HG02885 (cell line): ENCODE measurements at regions not wholly inside any gene's neighbourhood (a gene's known extent, or its start where the extent isn't known, plus 50 kb on each side); places are given as distances from the start of the nearest gene placed in this dataset.

ENCODE experiments used
- ATAC-seq: cut with Tn5 transposase; IDR thresholded peaks from one replicate; pipeline ENCODE4 v1.9.1; 2021; ENCODE audit warnings: mild to moderate bottlenecking; ENCODE audit not compliant: unreplicated experiment, poor library complexity

DNA sequence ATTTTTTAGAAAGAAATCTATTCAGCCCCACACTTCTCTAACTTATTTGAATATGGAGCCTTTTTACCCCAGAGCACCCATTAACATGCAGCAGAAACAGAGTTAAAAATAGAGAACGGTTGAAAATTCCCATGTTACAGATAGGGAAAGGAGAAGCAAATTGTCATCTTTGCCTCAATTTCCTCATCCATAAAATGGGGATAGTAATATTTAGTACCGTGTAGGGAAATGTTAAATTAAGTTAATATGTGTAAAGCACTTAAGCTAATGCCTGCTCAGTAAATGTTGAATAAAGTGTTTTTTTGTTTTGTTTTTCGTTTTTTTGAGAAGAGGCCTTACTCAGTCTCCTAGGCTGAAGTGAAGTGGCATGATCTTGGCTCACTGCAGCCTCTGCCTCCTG lies 50.3 kb downstream of the NAV1 start:
- ATAC-seq = no peak

DNA sequence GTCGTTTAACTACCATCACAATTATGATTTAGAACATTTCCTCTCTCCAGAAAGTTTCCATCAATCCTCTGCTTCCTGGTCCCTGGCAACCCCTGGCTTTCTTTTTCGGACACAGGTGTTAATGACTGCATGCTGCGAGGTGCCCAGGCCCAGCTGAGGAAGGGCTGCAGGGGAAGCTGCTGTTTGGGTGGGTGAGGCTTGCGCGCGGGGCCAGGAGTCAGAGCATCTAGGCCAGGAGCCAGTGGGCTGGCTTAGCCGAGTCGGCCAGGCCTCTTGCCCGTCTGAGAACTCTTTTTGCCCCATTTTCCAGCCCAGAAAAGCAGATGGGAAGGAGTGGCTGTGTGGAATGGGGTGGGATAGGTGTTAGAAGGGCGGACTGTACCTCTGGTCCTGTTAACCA lies 51.5 kb downstream of the NAV1 start:
- ATAC-seq = no peak

DNA sequence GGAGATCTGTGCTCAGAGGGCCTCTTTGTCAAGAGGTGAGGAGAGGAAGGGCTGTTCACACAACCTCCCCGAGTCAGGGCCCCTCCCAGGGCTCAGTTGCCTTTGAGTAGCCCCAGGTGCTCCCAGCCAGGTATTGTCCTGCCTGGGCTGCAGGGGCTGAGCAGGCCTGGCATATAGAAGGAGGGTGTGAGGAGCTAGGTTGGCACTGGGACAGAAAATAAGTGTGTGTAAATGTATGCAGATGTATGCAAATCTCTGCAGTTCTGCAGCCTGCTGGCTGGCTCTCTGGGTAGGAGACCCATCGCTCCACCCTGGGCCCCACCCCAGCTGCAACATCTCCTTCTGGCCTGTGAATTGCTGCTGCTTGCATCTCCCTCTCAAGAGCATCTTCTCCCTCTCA lies 52.4 kb downstream of the NAV1 start:
- no peak for ATAC-seq

DNA sequence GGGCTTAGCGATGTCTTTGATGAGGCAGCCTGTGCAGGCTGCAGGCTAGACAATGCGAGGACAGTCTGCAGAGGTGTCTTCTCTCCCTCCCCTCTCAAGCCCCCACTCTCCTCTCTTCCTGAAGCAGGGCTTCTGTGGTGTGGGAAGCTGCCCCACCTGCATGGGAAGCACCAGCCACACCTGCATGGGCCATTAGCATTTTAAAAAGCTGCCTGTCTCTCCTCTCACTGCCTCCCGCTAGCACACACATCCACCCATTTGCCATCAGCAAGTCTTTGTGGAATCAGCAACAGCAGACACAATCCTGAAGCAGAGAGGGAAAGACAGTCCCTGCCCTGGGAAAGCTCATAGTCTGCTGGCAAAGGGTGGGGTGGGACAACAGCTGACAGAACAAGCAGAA lies 53.1 kb downstream of the NAV1 start:
- ATAC-seq = no peak

DNA sequence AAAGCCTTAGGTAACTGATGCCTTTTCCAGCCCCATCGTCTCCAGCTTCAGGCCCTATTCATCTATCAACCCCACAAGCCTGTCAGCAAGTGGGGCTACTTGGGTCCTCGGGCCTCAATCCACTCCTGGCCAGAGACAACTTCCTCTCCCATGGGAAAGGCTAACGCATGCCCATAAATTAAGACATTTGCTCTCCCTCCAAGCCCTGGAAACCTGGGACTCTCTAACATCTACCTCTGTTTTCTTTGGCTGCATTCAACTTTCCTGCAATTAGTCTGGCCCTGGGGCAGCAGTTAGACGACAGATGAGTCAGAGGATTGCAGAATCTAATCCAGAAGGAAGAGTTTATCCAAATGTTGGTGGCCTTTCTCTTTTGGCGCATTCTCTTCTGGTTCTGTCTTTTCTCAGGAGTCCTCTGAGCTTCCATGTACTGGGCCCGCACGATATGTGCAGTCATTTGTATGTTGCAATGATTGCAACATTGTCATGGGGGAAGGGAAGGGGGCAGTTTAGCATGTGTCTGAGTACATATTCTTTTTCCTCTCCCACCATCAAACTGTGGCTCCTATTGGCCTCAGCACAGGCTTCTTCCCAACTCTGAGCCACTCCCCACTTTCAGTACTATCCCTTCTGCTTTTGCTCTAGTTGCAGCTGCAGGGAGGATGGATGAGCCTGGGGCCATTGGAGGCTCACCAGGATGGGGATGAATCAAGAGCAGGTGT lies 54.4 kb downstream of the NAV1 start:
- no peak for ATAC-seq

DNA sequence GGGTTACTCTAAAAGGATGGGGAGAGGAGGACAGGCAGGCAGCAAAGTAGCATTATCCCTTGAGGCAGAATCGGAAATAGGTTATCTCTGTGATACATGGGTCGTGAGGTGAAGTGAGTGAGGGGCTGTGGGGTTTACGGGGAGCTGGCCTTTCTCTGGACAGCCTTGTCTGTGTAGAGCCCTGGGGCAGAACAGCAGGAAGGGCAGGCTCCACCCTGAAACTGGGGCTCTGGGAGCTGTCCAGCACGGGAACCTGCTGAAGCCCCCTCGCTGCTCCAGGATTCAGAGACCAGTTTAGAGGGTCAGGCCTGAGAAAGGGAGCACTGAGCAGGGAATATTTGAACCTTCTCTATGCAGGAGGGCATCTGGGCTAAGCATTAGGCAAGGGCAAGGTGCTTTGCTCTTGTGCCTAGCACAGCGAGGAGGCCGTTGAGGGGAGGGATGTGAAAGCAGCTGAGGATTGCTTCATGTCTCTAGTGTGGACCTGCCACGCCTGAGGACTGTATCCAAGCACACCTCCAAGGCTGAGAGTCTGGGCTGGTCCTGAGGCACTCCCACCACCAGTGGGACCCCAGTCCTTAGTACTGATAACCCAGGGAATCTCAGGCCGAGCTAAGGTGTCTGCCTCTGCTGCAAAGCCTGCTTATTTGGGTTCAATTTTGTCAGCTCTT lies 55.8 kb downstream of the NAV1 start:
- no peak for ATAC-seq

DNA sequence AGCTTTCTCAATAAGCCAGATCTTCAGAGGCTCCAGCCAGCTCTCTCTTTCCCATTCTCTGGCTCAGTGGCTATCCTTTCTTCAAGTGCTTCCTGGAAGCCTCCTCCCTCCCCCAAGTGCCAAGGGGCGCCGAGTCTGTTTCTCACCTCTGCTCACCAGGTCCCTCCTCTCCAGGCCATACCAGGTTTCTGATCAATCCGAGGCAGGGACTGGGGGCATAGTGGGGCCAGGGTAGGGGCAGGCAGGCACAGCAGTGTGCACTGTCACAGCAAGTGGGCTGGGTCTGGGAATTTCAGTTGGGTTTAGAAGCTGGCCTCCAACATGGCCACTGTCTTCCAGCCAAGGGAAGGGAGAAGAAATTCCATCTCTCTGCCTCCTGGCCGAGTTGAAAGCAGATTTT lies 56.5 kb downstream of the NAV1 start:
- no peak for ATAC-seq

DNA sequence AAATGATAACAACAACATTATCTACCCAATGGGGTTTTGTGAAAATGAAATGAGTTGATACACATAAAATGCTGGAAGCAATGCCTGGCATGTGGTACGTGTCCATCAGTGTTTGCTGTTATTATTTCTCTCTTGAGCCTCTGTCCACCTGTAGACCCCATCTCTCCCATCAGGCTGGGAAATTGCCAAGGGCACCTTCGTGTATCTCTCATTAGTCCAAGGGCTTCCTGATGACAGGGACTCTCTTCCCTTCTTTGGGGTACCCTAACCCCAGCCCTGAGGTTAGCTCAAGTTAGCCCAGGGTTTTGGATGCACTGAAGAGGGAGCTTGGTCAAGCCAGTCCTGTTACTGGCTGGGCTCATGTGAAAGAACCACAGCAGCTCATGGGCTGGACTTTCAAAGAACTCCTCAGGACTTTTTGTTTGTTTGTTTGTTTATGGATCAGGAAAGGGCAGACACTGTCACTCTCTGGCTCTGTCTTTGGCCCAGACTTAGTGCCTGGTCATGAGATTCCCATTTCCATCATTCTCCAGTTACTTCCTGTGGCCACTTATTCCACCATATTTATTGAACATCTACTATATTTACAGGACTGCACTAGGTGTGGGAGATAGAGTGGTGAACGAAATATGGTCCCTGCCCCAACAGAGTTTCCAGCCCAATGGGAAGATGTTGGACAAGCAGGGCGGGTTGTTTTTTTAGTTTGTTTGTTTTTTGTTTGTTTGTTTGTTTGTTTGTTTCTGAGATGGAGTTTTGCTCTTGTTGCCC lies 57.4 kb downstream of the NAV1 start:
- ATAC-seq = no peak

DNA sequence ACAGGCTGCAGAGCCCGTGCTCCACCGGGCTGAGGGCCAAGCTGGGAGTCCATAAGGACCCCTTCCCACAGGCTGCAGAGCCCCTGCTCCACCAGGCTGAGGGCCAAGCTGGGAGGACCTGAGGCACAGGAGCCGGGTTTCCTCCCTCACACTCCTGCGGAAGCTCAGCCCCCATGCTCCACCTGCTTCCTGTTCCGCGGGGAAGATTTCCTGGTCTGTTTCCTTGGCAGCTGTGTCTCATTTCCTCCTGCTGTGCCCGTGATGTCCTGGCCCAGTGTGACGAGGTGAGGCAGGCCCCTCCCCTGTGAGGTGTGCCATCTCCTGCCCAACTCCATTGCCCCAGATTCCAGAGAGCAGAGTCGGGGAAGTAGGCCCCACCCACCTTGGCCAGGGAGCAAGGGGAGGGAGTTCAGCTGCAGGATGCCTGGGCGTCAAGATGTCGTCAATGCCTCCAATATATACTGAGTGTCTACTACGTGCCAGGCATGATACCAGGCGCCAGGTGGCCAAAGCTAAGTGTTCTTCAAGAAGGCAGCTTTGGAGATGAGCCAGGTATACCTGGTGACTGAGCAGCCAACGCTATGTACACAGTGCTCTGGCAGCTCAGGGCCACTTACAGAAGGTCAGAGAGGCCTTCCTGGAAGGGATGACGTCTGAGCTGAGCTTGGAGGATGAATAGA lies 58.8 kb downstream of the NAV1 start:
- no peak for ATAC-seq

DNA sequence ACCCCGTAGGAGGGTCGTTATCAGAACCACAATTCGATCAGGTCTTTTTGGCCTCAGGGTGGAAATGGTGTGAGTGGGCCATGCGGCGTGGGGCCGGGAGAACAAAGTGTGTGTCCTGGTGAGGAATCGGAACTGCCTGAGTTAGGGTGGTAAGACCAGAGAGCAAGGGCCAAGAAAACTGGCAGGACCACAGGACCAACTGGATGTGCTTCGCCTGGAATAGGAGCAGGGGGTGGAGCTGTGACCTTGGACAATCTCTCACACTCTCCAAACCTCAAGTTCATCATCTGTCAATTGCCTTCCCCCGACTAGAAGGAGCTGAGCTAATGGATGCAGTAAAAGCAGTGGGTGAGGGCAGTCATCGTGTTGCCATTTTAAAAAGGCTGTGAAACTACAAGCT lies 59.5 kb downstream of the NAV1 start:
- no peak for ATAC-seq

DNA sequence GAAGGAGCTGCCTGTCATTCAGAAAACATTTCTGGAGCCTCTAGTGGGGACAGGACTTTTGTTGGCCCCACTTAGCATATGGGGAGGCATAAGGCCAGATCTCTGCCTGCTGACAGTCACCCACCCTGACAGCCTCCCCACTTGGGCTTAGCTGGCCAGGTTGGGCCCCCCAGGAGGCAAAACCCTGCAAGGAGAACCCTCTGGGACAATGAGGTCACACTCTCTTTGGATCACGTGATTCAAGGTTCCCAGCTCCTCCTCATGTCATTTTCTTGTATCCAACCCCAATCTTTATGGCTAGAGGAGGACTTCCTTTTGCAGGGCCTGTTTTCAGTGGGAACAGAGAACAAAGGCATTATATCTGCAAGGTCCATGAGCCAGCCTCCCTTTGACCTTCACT lies 60.0 kb downstream of the NAV1 start:
- no peak for ATAC-seq

DNA sequence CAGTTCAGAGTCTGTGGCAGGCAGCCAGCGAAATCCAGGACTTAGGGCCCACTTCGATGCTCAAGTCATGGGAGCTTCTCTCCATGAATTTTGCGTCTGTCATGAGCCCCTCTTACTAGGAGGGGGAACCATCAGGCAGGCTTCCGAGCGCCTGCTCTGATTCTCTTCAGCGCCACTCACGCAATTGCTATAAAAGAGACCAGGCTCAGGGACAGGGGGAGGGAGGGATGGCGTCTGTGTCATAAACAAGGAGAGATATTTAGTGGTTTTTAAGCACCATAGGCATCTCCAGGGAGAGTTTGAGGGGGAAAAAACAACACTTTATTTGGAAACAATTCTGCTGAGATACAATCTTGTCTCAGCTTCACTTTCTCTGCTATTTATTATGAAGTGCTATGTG lies 60.6 kb downstream of the NAV1 start:
- ATAC-seq = no peak

DNA sequence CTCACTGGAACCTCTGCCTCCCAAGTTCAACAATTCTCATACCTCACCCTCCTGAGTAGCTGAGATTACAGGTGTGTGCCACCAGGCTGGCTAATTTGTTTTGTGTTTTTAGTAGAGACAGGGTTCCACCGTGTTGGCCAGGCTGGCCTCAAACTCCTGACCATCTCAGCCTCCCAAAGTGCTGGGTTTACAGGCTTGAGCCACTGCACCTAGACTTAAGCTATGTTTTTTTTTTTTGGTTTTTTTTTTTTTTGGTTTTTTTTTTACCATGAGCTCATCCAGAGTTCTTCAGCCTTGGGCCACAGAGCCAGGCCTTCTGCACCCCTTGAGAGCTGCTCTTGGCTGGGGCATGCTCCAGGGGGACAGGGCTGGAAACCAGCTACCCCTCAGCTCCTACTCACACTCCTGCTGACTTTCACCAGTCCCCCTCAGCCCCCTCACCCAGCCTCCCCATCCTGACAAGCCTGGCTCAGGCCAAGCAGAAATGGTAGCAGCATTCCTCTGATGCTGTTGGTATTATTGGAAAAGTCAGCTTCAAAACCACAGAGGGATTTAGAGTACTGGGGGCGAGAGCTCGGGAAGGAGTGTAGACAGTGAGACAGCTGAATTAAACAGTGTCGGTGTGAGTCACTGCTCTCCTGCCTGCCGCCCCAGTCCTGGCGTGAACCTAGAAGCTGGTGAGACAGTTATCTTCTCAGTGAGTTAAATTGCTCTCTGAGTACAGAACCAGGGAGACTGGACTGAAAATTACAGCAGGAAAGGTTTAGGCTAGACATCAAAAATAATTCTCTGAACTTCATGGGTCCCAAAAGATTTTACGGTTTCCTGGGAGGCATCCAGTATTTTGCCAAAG lies 63.7 kb downstream of the NAV1 start:
- no peak for ATAC-seq

DNA sequence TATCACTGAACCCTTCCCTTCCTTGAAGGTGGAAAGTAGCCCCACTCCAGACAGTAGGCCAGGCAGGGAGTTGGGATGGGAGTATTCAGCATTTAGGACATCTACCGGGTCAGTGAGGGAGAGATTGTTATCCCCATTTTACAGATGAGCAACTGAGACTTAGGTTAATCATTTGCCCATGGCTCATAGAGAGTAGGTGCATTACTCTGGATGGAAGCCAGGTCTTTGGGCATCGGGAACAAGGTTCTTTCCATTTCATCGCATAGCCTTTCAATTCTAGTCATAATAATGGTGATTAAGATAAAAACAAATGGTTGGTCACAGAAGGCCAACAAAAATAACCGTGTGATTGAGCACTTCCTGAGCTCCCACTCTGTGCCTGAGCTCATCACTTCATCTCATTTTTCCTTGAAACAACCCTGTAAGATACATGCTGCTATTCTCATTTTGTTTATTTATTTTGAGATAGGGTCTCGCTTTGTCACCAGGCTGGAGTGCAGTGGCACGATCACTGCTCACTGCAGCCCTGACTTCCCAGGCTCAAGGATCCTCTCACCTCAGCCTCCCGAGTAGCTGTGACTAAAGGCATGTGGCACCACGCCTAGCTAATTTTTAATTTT lies 64.8 kb downstream of the NAV1 start:
- ATAC-seq = no peak

DNA sequence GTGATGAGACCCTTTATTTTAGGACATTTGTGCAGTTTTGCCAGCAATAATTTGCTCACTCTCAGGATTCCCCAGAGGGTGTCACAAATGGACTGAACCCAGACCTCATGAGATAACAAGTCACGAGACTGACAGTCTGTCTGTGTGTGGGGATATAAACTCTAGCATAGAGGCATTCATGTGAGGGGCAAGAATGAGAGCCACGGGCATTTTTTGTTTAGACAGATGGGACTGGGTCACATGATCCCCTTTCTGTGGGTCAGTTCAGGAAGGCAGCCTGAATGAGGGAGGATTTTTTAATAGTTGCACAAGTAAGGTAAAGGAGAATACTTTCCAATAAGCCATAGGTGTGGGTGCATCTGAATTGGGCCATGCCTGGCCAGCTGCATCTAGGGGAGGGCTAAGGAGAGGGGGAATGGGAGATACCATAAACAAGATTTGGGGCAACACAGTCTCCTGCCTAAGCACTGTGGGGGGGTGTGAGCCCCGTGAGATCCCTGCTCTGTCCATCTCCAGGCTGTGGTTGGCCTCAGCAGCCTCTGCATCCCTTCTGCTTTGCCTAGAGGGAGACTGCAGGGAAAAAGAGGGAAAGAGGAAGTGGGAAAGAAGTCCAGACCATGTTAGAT lies 66.6 kb downstream of the NAV1 start:
- no peak for ATAC-seq

DNA sequence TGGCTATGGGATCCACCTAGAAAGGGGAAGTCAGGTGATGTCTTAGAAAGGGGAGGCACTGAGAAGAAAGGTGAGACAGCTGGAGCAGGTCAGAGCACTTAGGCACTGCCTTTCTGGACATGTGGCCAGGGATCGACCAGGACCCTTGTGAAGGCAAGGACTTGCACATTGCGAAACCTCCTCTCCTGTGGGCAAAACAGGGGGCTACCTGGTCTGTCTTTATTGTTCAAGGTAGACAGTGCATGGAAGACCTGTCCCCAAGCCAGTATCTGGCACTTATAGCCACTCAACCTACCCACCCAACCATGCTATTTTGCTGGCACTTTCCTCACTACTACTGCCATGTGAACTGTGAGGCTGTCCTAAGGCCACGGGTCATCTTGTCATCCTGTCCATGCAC lies 67.2 kb downstream of the NAV1 start:
- no peak for ATAC-seq

DNA sequence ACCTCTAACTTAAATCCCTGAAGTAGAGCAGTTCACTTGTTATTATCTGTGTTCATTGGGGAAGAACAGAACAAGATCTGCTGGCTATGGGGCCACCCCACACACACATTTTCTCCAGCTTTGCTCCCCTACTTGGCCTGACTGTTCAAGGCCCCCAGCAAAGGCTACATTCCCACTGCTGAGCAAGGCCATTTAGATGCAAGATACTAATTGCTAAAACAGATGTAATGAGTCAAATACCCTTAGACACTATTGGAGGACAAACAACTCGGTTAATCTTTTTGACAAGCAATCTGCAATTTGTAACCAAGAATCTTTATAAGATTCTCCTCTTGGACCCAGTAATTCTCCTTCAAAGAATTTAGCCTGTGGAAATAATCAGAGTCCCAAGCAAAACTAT lies 67.7 kb downstream of the NAV1 start:
- ATAC-seq = no peak

DNA sequence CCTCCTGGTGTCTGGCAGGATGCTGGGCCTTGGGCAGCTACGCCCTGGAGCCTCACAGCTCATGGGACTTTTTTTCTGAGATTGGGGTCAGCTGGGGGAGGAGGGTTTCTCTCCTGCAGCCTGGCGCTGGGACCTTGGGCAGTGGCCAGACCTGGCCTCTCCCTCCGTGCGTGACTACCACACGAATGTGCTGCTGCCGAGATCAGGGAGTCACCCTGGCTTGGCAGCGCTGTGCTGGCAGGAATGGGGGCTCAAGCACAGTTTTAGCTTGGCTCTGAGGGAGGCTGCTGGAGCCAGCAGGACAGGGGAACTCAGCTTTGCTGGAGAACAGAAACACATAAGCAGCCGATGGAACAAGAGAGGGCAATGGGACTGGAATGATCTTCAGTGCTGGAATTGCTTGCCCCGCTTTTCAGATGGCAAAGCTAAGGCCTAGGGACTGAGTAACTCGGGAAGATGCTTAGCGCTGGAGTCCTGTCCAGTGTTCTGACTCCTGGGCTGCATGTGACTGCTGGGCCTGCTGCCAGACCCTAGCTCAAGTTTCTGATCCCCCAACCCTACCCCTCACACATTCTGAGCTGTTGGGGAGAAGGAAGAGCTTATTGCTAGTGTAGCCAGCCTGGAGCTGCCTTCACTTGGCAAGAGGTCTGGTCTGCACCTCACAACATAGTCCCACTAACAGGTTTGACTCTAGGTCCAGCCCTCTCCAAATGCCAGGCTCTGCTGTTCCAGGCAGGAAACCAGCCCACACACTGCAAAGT lies 69.9 kb downstream of the NAV1 start:
- no peak for ATAC-seq
